HT-29 (cell line): ENCODE measurements at regions not wholly inside any gene's neighbourhood (a gene's known extent, or its start where the extent isn't known, plus 50 kb on each side); places are given as distances from the start of the nearest gene placed in this dataset.

Experiments used
- DNase-seq: peaks from one replicate; pipeline ENCODE4 v3.0.0-alpha.2; 2015; ENCODE audit warnings: low spot score

DNA sequence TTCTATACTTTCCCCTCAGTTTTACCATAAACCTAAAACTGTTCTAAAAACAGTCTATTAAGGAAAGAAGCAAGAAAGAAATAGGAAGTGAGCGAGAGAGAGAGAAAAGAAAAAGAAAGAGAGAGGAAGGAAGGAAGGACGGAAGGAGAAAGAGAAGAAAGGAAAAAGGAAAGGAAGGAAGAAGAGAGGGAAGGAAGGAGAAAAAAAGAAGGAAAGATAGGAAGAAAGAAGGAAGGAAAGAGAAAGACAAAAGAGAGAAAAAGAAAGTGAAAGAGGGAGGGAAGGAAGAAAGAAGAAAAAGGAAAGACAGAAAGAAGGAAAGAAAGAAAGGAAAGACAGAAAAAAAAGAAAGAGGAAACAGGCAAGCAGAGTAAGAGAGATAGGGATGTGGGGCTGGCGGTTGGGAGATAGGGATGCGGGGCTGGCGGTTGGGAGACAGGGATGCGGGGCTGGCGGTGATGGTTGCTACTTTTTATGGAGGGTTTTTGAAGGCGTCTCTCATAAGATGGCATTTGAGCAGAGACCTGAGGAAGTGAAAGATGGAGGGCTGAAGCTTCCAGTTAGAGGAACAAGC lies 70.4 kb upstream of the IRF2BP2 start:
- no peak for DNase-seq

DNA sequence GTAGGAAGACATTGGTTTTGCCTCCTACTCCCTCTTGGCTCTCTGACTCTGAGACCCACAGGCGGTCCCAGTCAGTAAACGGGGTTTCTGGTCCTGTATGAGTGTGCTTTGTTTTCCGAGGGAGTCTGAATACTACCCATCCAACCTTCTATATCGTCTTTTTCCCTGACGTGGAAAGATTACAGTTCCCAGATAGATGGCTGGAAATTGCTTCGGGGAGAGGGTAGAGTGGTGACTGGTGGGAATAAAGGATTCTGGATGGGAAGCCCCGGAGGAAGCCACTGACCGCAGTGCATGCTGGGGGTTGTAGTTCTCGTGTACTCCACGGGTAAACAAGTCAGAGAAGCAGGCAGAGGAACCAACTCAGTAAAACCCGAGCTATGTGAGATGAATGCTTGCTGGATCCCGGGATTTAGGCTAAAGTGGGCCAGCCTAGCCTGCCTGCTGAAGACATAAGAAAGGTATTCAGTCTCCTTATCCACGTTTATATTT lies 66.2 kb upstream of the IRF2BP2 start:
- peak; percentile 68 for DNase-seq

DNA sequence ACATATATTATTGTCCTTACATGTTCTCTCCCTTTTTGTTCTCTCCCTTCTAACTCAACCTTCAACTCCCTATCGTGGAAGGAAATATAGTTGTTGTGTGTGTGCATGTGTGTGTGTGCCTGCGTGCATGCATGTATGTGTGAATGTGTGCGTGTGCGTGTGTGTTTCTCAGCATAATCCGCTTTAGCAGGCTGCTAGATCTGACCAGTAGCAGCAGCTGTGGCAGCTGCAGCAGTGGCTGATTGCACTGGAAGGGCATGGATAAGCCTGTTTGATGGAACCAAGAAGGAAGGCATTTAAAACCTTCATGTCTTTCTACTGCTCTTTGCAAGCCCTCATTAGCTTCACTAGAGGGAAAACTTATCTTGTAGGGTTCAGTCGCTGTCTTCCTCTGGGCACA lies 65.6 kb upstream of the IRF2BP2 start:
- DNase-seq, result no peak

DNA sequence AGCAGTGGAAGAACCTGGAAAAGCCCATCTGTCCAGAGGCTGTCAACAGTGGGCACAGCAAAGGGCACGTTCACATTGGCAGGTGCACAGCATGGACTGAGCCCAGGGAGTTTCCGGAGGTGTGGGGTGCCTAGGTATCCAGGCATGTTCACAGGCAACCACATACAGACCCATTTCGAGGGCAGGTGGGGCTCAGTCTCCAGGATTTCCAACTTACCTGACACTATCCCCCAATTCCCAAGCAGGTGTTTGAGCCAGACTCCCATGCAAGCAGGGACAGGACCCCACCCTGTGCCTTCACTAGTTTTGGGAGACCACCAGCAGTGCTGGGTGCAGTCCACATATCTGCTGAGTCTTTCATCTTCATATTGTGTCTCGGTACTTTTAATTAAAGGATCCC lies 65.0 kb upstream of the IRF2BP2 start:
- DNase-seq, result no peak

DNA sequence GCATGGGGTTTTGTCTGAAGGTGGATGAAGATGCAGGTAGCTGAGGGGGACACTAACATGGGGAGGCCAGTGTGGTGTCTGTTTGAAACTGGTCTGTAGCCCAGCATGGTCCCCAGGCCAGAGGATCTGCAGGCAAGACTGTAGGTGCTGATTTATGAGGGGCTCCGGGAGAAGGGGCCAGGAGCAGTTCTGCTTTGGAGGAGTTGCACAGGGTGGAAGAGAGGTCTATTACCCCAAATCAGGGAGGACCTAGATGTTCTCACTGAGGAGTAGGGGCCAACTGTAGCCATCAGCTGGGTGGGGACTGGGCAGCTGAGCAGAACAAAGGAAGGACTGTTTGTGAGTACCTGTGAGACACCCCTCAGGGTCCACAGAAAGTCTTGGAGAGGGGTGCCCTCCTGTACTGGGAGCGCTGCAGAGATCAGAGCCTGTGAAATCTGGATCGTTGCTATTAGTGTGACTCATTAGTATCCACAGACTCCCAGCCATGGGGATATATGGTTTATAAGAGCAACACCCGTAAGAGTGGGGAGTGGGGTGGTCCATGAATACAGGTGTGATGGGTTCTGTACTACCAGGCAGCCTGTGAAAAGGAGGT lies 64.3 kb upstream of the IRF2BP2 start:
- DNase-seq, result no peak

DNA sequence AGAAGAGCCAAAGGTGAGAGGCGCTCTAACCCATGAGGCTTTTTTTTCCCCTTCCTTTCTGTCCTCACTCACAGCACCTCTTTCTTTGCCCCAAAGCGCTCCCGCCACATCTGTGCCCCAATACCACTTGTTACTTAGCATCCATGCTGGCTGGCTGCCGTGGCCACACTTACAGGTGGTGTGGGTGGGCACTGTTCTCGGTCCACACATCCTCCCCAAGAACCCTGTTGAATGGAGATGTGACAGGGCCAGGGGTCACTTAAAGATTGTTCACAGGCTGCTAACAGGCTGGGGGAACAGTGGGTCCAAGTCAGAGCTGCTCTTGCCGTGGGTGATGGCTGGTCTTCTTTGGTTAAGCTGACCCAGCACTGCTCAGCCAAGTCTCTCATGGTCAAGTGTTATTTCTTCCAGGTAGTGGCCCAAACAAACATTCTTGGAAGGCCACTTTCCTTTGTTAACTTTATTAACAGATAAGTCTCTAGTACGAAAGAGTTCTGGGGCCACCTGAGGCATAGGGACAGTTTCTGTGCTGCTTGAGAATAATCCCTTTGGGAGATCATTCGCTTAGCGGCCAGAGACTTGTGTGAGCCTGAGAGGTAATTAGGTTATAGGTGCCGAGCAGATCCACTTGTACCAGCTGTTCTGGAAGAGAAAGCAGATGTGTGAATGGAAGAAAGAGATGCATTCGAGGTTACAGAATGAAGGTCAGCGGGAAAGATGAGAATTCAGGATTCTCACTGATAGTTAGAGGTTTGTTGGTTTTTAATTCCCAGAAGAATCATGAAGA lies 62.6 kb upstream of the IRF2BP2 start:
- DNase-seq, result no peak

DNA sequence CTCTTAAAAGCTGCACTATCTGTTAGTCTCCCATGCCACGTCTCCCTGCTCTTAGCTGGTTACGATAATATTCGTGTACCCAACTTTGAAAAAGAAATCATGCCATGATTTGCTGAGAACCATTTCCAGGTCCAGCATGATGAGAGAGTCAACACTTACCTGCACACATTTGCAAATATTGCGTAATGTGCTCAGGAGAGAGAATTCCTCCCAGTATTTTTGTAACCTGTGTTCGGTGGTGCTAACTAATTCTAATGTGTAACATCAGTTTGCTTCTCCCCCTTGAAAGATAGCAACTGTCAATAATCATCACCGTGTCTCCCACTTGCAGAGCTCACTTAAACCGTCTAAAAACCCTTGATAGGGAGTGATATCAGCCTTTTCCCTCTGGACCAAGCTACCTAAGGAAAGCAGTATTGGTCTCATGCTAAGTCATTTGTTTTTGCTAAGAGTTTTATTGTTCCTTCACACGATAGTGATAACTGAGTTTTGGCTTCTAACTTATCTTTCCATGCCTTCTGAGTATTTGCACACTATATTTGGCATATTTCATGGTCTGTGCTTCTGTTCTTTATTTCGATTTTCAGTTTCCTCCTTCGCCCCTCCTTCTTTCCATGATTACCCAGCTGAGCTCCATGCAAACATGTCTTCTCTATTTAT lies 61.1 kb upstream of the IRF2BP2 start:
- DNase-seq, result no peak

DNA sequence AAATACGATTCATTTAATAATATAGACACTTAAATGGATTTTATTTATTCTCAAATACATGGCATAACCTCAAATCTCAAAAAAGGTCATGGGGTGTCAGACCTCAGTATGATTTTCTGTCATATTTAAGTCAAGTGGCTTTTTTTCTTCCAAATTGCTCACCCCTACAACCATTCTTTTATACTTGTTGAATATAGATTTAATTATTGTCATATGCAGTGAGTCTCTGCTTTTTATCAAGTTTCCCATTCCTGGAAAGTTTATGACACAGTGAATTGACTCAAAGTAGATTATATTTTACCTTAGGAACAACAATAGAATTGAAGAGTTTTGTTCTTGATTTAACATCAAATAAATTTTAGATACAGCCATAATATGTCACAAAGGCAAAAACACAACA lies 59.5 kb upstream of the IRF2BP2 start:
- no peak for DNase-seq

DNA sequence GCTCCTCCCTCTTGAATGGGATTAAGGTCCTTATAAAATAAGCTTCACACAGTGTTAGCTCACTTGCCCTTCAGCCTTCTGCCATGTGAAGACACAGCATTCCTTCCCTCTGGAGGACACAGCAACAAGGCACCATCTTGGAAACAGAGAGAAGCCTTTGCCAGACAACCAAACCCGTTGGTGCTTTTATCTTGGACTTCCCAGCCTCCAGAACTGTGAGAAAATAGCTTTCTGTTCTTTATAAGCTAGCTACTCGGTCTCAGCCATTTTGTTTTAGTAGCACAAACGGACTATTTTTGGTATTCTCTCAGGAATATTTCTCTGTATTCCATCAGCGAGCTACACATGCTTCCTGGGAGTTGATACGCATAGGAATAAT lies 58.6 kb upstream of the IRF2BP2 start:
- no peak for DNase-seq

DNA sequence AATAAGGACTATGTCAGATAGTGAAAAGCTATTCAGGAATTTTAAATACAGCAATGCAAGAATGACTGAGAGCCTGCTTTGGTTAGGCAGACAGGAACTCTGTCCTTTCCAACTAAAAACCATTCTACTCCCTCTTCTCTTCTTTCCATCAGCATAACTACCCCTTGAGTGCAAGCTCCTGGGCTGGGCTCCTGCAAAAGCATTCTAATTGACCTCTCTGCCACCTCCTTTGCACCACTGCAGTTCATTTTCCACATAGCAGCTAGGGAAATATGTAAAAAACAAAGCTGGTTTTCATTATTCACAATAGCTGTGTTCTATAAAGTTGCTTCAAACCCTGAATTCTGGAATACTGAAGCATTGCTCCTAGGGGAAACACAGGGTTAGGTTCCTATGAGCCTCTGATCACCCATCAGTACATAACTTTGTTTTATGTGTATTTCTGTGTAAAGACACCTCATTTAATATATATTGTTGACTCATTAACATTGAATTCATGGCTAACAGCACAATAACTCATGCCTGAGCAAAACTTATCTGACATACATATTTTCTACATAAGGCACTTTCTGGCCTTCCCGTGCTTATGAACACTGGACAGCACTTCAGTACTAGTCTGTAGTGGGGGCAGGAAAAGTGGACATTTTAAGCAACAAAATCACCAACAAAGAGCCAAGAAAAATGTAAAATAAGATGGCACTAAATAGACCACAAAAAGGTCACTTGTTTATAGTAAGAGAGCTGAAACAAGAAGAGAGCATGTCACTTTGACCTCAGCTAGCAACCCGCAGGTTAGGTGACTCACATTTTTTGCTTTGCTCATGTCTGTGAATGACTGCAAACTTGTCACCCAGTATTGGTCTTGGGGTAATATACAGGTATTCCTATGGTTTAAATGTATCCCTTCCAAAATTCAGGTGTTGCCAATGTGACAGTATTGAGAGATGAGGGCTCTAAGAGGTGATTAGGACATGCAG lies 57.9 kb upstream of the IRF2BP2 start:
- DNase-seq, result no peak

DNA sequence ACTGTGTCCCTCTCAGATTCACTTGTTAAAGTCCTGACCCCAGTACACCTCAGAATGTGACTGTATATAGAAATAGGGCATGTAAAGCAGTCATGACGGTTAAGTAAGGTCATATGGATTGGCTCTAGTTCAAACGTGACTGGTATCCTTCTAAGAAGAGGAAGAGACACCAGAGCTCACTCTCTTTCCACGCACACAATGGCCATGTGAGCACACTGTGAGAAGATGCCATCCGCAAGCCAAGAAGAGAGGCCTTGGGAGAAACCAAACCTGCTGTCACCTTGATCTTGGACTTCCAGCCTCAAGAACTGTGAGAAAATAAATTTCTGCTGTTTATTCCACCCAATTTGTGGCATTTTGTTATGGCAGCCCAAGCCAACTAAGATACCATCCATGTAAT lies 56.8 kb upstream of the IRF2BP2 start:
- DNase-seq, result no peak

DNA sequence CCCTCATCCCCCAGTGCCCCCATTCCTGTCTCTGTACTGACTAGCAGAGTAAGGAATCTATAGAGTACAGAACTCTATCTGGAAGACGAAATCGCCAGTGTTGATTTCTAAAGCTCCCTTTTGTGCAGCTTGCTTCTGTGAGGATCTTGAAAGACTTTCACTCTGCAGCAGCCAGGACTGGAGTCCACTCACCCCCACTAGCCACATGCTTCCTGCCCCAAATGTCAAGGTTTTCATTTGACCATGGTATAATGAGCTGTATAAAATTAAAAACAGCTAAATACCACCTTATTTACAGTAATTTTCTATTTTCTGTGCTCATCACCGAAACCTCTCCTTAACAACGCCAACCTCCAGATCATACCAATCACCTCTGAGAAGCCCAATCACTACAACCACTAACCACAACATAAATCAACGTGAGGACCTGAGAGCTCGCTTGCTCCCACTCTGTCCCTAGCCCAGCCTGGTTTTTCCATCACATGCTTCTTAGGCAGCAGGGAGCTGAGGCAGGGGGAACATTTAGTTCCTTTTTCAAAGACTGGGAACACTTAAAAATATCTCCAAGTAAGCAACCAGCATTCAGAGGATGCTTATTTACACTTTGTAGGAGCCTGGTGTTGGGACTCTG lies 56.1 kb upstream of the IRF2BP2 start:
- DNase-seq, result no peak

DNA sequence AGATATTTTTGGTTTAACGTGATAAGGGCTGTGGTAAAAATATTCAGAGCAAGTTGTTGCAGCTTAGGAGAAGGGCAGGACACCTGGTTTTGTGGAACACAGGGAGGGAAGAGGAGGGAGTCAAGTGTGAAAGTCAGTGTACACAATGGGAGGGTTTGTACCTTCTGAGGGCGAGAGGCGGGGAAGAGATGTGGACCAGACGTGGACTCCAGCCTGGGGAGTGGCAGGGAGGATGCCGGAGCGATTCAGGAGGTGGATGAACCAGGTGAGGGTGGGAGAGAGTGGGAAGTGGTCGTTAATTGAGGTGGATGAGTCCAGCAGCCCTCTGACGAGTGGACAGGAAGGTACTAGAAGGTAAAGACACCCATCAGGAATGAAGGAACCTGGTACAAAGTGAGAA lies 52.2 kb upstream of the IRF2BP2 start:
- peak; percentile 39 for DNase-seq

DNA sequence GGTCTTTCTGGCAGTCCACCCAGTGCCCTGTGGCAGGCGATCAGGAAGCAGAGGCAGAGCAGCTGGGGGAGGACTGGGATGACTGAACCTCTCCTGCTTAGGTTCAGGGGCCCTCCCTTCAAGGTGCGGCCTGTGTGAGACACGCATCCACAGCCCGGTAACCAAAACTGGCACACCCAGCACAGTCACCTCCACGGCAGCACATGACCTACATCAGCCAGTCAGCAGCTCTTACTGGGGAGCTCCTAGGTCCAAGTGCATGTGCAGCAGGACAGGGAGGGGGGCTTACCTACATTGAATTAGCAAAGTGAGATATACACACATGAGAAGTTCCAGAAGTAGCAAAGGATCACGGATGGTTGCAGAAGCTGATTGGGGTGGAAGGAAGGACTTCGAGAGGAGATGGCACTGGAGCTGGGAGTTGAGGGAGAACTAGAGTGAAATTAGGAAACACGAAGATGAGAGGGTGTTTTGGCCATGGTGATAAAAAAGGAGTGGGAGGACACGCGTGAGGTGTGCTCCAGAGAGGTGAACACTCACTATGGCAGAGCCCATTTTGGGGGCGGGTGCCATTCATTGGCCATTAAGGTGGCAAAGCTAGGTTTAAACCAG lies 51.4 kb upstream of the IRF2BP2 start:
- no peak for DNase-seq

DNA sequence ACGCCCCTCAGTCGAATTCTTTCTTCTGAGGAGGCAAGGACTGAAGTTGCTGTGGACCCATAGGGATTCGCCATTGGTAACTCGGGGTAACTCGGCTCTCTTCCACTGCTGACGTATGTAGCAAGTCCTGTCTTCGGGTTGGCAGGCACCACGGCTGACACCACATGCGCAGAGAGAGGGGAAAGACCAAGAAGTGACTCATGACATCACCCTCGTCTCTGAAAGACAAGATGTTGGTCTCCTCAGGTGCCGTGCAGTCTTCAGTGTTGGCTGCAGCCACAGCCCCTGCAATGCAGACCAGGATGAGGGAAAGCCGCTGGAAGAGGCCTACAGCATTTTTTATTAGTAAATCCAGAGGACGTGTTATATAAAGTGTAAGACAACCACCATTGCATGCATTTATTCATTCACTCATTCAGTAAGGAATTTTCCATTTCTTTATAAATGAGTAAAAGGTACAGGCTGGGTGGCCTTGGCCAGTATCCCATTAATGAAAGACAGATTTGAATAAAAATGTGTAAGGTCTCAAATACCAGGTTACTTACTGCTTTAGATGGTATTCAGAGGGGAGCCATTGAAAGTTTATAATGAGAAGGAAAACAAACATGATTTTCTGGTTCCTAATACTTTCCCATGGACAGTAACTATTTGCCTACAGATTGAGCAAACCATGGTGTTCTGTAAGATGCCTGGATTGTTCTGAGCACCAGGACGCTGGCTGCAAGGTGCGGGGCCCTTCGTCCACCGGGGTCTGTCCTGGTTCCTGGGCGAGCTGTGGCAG lies 50.7 kb upstream of the IRF2BP2 start:
- no peak for DNase-seq
